GM21619 (cell line): ENCODE measurements at regions not wholly inside any gene's neighbourhood (a gene's known extent, or its start where the extent isn't known, plus 50 kb on each side); places are given as distances from the start of the nearest gene placed in this dataset.
"Not testable (repeated sequence)": the region's sequence is repeated elsewhere in the genome, so short reads cannot be mapped to it uniquely, and the experiment has no call there.

Experiments used
- ATAC-seq: cut with Tn5 transposase; IDR thresholded peaks from one replicate; pipeline ENCODE4 v1.9.1; 2021; ENCODE audit not compliant: unreplicated experiment

DNA sequence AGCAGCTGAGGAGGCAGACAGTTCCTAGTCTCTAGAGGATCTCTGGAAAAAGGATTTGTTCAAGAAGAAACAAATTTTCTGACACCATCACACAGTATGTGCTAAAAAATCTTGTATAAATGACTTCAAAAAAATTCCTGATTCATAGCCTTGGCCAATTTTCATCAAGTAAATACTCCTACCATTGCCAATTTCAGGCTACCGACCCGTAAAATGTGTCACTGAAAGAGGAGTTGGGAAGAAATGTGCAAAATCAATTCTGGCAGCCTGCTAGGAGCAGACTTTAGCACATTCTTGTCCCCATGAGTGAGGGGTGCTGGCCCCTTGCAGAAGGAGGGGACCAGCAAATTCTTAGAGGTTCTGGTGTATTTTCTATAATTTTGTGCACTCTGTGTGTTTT, 109.4 kb downstream of the TMEM30B start:
- no peak for ATAC-seq

GRCh38 chr14:61168141-61168540, 113.0 kb downstream of the TMEM30B start:
- no peak for ATAC-seq

GRCh38 chr14:61167642-61168041, 113.5 kb downstream of the TMEM30B start:
- ATAC-seq = no peak

DNA sequence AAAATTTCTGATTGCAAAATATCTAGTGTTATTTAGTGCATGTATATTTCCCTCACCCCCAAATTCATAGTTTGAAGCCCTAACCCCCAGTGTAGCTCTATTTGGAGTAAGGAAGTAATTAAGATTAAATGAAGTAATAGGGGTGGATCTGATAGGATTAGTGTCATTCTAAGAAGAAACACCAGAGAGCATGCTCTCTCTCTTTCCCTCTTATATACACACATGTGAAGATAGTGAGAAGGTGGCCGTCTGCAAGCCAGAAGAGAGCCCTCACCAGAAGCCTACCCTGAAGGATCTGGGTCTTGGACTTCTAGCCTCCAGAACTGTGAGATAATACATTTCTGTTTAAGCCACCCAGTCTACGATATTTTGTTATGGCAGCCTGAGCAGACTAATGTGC, 120.3 kb downstream of the TMEM30B start:
- ATAC-seq = no peak

- ATAC-seq = no peak
These were observed 126.5 kb downstream of the TMEM30B start for GRCh38 chr14:61154641-61155040.

GRCh38 chr14:61153914-61154545, 127.1 kb downstream of the TMEM30B start:
- ATAC-seq = no peak

DNA sequence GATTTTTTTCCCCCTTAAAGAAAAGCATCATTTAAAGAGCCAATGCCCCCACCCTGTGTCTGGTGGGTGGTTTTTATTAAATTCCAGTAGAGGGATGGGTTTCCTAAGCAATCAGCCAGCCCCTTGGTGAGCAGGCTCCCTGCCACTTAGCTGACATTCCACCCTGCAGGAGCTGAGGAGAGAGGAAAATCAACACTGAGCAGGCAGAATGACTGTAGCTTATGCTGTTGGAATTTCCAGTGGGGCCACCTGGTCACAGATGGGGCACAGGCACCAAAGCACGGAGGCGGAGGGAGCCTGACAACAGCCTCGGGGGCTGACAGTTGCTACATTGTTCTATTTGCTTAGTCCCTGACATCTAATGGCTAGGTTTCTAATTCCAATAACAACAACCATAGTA, 127.7 kb downstream of the TMEM30B start:
- no peak for ATAC-seq

- ATAC-seq = no peak
These were observed 128.2 kb downstream of the TMEM30B start for GRCh38 chr14:61152851-61153364.

GRCh38 chr14:61151251-61151650, 129.9 kb downstream of the TMEM30B start:
- no peak for ATAC-seq

DNA sequence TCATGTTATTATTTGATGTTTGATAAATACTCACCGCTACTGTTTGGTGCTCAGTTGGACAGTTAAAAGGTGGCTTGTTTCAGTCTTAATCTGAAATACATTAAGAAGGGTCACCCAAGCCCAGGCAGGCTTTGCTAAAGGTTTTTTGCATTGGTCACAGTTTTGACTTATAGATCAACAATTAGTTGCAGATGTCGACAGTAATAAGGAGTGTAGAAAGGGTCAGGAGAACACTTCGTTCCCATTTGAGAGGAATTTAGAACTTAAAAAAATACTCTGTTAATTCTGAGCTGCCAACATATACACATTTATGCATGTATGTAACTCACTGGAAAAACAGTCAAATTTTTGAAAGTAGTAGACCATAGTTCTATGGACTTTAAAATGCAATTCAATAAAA, 130.3 kb downstream of the TMEM30B start:
- ATAC-seq = no peak

GRCh38 chr14:61149896-61150295, 131.2 kb downstream of the TMEM30B start:
- no peak for ATAC-seq

- no peak for ATAC-seq
These were observed 132.3 kb downstream of the TMEM30B start for GRCh38 chr14:61148742-61149350.

- no peak for ATAC-seq
These were observed 133.1 kb downstream of the TMEM30B start for GRCh38 chr14:61147831-61148549.

- ATAC-seq = no peak
These were observed 133.7 kb downstream of the TMEM30B start for GRCh38 chr14:61147381-61147821.

DNA sequence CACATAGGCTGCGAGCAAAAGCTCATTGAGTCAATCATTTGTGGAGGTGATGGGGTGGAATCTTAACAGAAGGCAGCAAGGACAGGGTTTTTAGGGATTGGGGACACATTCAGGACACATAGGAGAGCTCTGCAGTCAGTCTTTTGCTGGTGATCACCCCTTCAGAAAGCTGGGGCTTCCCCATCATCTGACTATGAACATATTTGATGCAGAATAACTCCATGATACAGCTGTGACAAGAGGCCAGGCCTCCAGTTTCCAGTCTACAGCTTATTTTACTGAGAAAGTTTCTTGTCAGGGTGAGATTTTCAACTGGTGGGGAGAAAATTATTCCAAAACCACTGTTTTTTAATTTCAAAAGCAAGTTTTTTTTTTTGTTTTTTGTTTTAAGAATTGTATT, 134.2 kb downstream of the TMEM30B start:
- ATAC-seq = no peak

GRCh38 chr14:61145903-61146481, 135.1 kb downstream of the TMEM30B start:
- ATAC-seq = no peak

GRCh38 chr14:61145034-61145902, 135.9 kb downstream of the TMEM30B start:
- ATAC-seq = no peak

DNA sequence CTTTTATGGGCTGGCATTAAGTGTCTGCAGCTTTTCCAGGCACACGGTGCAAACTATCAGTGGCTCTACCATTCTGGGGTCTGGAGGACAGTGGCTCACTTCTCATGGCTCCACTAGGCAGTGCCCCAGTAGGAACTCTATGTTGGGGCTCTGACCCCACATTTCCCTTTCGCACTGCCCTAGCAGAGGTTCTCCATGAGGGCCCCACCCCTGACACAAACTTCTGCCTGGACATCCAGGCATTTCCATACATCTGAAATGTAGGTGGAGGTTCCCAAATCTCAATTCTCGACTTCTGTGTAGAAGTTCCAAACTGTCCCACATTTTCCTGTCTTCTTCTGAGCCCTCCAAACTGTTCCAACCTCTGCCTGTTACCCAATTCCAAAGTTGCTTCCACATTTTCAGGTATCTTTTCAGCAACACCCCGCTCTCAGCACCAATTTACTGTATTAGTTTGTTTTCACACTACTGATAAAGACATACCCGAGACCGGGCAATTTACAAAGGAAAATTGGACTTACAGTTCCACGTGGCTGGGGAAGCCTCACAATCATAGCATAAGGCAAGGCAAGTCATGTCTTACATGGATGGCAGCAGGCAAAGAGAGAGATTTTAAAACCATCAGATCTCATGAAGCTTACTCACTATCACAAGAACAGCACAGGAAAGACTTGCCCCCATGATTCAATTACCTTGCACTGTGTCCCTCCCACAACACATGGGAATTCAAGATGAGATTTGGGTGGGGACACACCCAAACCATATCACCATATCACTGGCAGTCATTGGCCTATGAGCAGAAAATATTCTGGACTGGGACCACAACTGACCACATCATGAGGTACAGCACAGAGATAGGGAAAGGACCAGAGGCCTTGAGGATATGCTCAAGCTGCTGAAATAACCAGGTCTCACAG, 136.8 kb downstream of the TMEM30B start:
- ATAC-seq = not testable (repeated sequence)

GRCh38 chr14:61140872-61141271, 140.3 kb downstream of the TMEM30B start:
- no peak for ATAC-seq

DNA sequence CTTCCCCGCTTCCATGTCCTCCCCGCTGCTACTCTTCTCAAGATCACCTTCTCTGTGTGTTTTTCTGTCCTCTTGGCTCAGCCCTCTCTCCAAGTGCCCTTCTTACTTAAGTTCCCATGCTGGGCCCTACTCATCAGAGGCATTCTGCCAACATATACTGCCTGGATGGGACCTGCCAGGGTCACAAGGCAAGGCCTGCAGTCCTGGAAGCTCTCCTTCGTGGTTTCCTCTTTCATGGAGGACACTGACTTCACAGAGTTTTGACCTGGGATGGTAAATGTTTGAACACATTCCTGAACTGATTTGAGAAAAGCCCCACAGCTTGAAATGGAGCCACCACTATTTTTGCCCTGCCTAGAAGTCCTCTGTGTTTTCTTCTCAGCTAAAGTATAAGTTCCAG, 140.9 kb downstream of the TMEM30B start:
- no peak for ATAC-seq
